ENCODE measurements at regions not wholly inside any gene's neighbourhood (a gene's known extent, or its start where the extent isn't known, plus 50 kb on each side); places are given as distances from the start of the nearest gene placed in this dataset.

GRCh38 chr12:114998750-114999128 is 314.8 kb upstream of the TBX3 start:
- H3K27ac ChIP-seq (ENCODE audit: low read depth, low read length, poor library complexity, severe bottlenecking) = no peak overlapping the region
- no peaks in the 10 kb centered on the region for H3K4me1 ChIP-seq (ENCODE audit: insufficient read depth, low read length, severe bottlenecking)
- H3K36me3 ChIP-seq (ENCODE audit: insufficient read depth, low read length) = no peaks in the 10 kb centered on the region
- H2AFZ ChIP-seq (ENCODE audit: low read length) = no peak overlapping the region
- H3K4me3 ChIP-seq (ENCODE audit: low read depth, low read length, poor library complexity, severe bottlenecking) = no peak overlapping the region
- no peaks in the 10 kb centered on the region for H3K9me2 ChIP-seq (ENCODE audit: low read depth, low read length)
- no peaks in the 10 kb centered on the region for H3K27me3 ChIP-seq (ENCODE audit: insufficient read depth, low read length)
- H3K4me2 ChIP-seq (ENCODE audit: low read length) = no peak overlapping the region
- H3F3A ChIP-seq (ENCODE audit: insufficient read depth, low read length) = no peaks in the 10 kb centered on the region
- no peaks in the 10 kb centered on the region for H4K20me1 ChIP-seq (ENCODE audit: insufficient read depth, low read length)
- no peak overlapping the region for H3K9ac ChIP-seq (ENCODE audit: low read length)
- no peaks in the 10 kb centered on the region for H3K79me2 ChIP-seq (ENCODE audit: insufficient read depth, low read length)
- no peaks in the 10 kb centered on the region for H3K9me3 ChIP-seq (ENCODE audit: low read length)
- TF ChIP-seq EZH2 (IDR thresholded peaks at IDR 0.05; ENCODE audit: borderline replicate concordance, low read length) = no peak
- TF ChIP-seq CTCF (IDR thresholded peaks at IDR 0.05; ENCODE audit: low read length) = no peak

GRCh38 chr12:114998118-114998749 is 314.3 kb upstream of the TBX3 start:
- Histone ChIP-seq H3K4me1 (ENCODE audit: insufficient read depth, low read length, severe bottlenecking) (no peaks in the 10 kb centered on the region), H3F3A (ENCODE audit: insufficient read depth, low read length) (no peaks in the 10 kb centered on the region), H3K4me3 (ENCODE audit: low read depth, low read length, poor library complexity, severe bottlenecking) (no peak overlapping the region), H3K79me2 (ENCODE audit: insufficient read depth, low read length) (no peaks in the 10 kb centered on the region), H4K20me1 (ENCODE audit: insufficient read depth, low read length) (no peaks in the 10 kb centered on the region), H3K4me2 (ENCODE audit: low read length) (no peak overlapping the region), H3K27me3 (ENCODE audit: insufficient read depth, low read length) (no peaks in the 10 kb centered on the region), H2AFZ (ENCODE audit: low read length) (no peak overlapping the region), H3K27ac (ENCODE audit: low read depth, low read length, poor library complexity, severe bottlenecking) (no peak overlapping the region), H3K9me3 (ENCODE audit: low read length) (no peaks in the 10 kb centered on the region), H3K36me3 (ENCODE audit: insufficient read depth, low read length) (no peaks in the 10 kb centered on the region), H3K9ac (ENCODE audit: low read length) (no peak overlapping the region), H3K9me2 (ENCODE audit: low read depth, low read length) (no peaks in the 10 kb centered on the region)
- TF ChIP-seq CTCF (IDR thresholded peaks at IDR 0.05; ENCODE audit: low read length) = no peak
- TF ChIP-seq EZH2 (IDR thresholded peaks at IDR 0.05; ENCODE audit: borderline replicate concordance, low read length) = no peak

GRCh38 chr12:114996382-114996781 is 312.4 kb upstream of the TBX3 start:
- Histone ChIP-seq H3K27ac (ENCODE audit: low read depth, low read length, poor library complexity, severe bottlenecking) (no peak overlapping the region), H3K79me2 (ENCODE audit: insufficient read depth, low read length) (no peaks in the 10 kb centered on the region), H3K9me2 (ENCODE audit: low read depth, low read length) (no peaks in the 10 kb centered on the region), H3K9ac (ENCODE audit: low read length) (no peak overlapping the region), H3F3A (ENCODE audit: insufficient read depth, low read length) (no peaks in the 10 kb centered on the region), H2AFZ (ENCODE audit: low read length) (no peak overlapping the region), H3K27me3 (ENCODE audit: insufficient read depth, low read length) (no peaks in the 10 kb centered on the region), H3K36me3 (ENCODE audit: insufficient read depth, low read length) (no peaks in the 10 kb centered on the region), H4K20me1 (ENCODE audit: insufficient read depth, low read length) (no peaks in the 10 kb centered on the region), H3K4me1 (ENCODE audit: insufficient read depth, low read length, severe bottlenecking) (no peaks in the 10 kb centered on the region), H3K9me3 (ENCODE audit: low read length) (no peaks in the 10 kb centered on the region), H3K4me3 (ENCODE audit: low read depth, low read length, poor library complexity, severe bottlenecking) (no peak overlapping the region), H3K4me2 (ENCODE audit: low read length) (no peak overlapping the region)
- TF ChIP-seq CTCF (IDR thresholded peaks at IDR 0.05; ENCODE audit: low read length) = no peak
- TF ChIP-seq EZH2 (IDR thresholded peaks at IDR 0.05; ENCODE audit: borderline replicate concordance, low read length) = no peak

All from OCI-LY1 (cell line).